IMR-90 (cell line): ENCODE measurements at regions not wholly inside any gene's neighbourhood (a gene's known extent, or its start where the extent isn't known, plus 50 kb on each side); places are given as distances from the start of the nearest gene placed in this dataset.

Experiments used
- ATAC-seq: fragments of 200-7000 bp; cut with Tn5 transposase; 2 replicates; pipeline ENCODE4 v1.9.1; 2020; ENCODE audit warnings: low read depth, mild to moderate bottlenecking, moderate library complexity
- BruUV-seq: library from RNA; stranded (reverse); fragments of 400-500 nt; replicated peaks from 2 replicates; lab custom pipeline; 2021; lab: Mats Ljungman, UMichigan
- CTCF ChIA-PET: fragments of 300-600 bp; formaldehyde crosslinking; extraction: SDS; loops from one replicate; lab custom pipeline; 2021; ENCODE audit warnings: antibody characterized with exemption; lab: Yijun Ruan, JAX
- POLR2A ChIA-PET: fragments of 300-600 bp; sonication (Branson Sonifier 250); formaldehyde crosslinking; loops from one replicate; lab custom pipeline; 2022; ENCODE audit warnings: antibody characterized with exemption; ENCODE audit not compliant: unreplicated experiment; lab: Charles Lee
- DNase-seq: peaks from one replicate; pipeline ENCODE4 v3.0.0; 2013
- H2AFZ ChIP-seq: replicated peaks from 2 replicates; pipeline ENCODE3; 2013; ENCODE audit warnings: low read length, mild to moderate bottlenecking; ENCODE audit not compliant: poor library complexity
- H2AK5ac ChIP-seq: 2 replicates; pipeline ENCODE4 v1.6.1; 2013; ENCODE audit warnings: low read depth, low read length, inconsistent platforms
- H2AK9ac ChIP-seq: replicated peaks from 2 replicates; pipeline ENCODE3; 2013; ENCODE audit warnings: mild to moderate bottlenecking, low read depth, low read length, moderate library complexity; ENCODE audit not compliant: poor library complexity
- H2BK120ac ChIP-seq: 2 replicates; pipeline ENCODE4 v1.6.1; 2013; ENCODE audit warnings: low read depth, low read length, inconsistent platforms
- H2BK15ac ChIP-seq: 3 replicates; pipeline ENCODE4 v1.6.1; 2013; ENCODE audit warnings: low read depth, low read length, inconsistent platforms
- H2BK20ac ChIP-seq: 2 replicates; pipeline ENCODE4 v1.6.1; 2013; ENCODE audit warnings: low read depth, mild to moderate bottlenecking, inconsistent platforms, low read length, moderate library complexity
- H2BK5ac ChIP-seq: 2 replicates; pipeline ENCODE4 v1.6.1; 2013; ENCODE audit warnings: mild to moderate bottlenecking, low read depth, low read length, inconsistent platforms; ENCODE audit not compliant: poor library complexity, severe bottlenecking
- H3K14ac ChIP-seq: replicated peaks from 2 replicates; pipeline ENCODE4 v1.6.1; 2013; ENCODE audit warnings: low read depth, low read length, inconsistent platforms
- H3K18ac ChIP-seq: 2 replicates; pipeline ENCODE4 v1.6.1; 2013; ENCODE audit warnings: low read depth, low read length, control low read depth
- H3K23ac ChIP-seq: 2 replicates; pipeline ENCODE4 v1.6.1; 2013; ENCODE audit warnings: low read depth, low read length, inconsistent platforms
- H3K27ac ChIP-seq: 2 replicates; pipeline ENCODE4 v1.5.1; 2013; ENCODE audit warnings: mild to moderate bottlenecking, control low read depth, low read length; ENCODE audit not compliant: insufficient read depth
- H3K27me3 ChIP-seq: 2 replicates; pipeline ENCODE4 v1.6.1; 2013; ENCODE audit warnings: low read length; ENCODE audit not compliant: control insufficient read depth, insufficient read depth
- H3K36me3 ChIP-seq: 2 replicates; pipeline ENCODE4 v1.6.1; 2013; ENCODE audit warnings: low read length, mixed read lengths; ENCODE audit not compliant: control insufficient read depth, insufficient read depth
- H3K4ac ChIP-seq: 2 replicates; pipeline ENCODE4 v1.6.1; 2013; ENCODE audit warnings: low read depth, low read length, inconsistent platforms
- H3K4me1 ChIP-seq: 2 replicates; pipeline ENCODE4 v1.6.1; 2013; ENCODE audit warnings: low read length, mixed read lengths; ENCODE audit not compliant: control insufficient read depth, insufficient read depth
- H3K4me2 ChIP-seq: 2 replicates; pipeline ENCODE4 v1.6.1; 2013; ENCODE audit warnings: low read depth, mild to moderate bottlenecking, control low read depth, low read length, moderate library complexity
- H3K4me3 ChIP-seq: 2 replicates; pipeline ENCODE4 v1.5.1; 2013; ENCODE audit warnings: low read depth, mild to moderate bottlenecking, control low read depth, low read length, moderate library complexity; ENCODE audit not compliant: insufficient read depth
- H3K56ac ChIP-seq: 2 replicates; pipeline ENCODE4 v1.6.1; 2013; ENCODE audit warnings: low read length, inconsistent platforms; ENCODE audit not compliant: insufficient read depth; ENCODE audit errors: extremely low read depth
- H3K79me1 ChIP-seq, 2 experiments: 2 replicates each; pipeline ENCODE4 v1.6.1; 2013; ENCODE audit warnings: low read length in 2 of 2, inconsistent platforms in 1 of 2, low read depth in 1 of 2
- H3K9ac ChIP-seq: 2 replicates; pipeline ENCODE4 v1.6.1; 2013; ENCODE audit warnings: low read depth, low read length, control low read depth
- H3K9me1 ChIP-seq: 2 replicates; pipeline ENCODE4 v1.6.1; 2013; ENCODE audit warnings: low read length, inconsistent platforms; ENCODE audit not compliant: insufficient read depth
- H3K9me3 ChIP-seq: 2 replicates; pipeline ENCODE4 v1.6.1; 2013; ENCODE audit warnings: low read length; ENCODE audit not compliant: control insufficient read depth, insufficient read depth
- H4K20me1 ChIP-seq: 2 replicates; pipeline ENCODE4 v1.6.1; 2013; ENCODE audit warnings: low read length, inconsistent platforms; ENCODE audit not compliant: insufficient read depth
- H4K5ac ChIP-seq: 2 replicates; pipeline ENCODE4 v1.6.1; 2013; ENCODE audit warnings: mild to moderate bottlenecking, low read depth, low read length, control low read depth
- H4K8ac ChIP-seq, 2 experiments: 2 replicates each; pipeline ENCODE4 v1.6.1; 2013; ENCODE audit warnings: low read depth in 2 of 2, low read length in 2 of 2, control low read depth in 1 of 2, inconsistent platforms in 1 of 2
- H4K91ac ChIP-seq: 2 replicates; pipeline ENCODE4 v1.6.1; 2013; ENCODE audit warnings: low read depth, low read length, inconsistent platforms; ENCODE audit not compliant: insufficient read depth
- BHLHE40 ChIP-seq: fragments of 150-350 bp; IDR thresholded peaks from 2 replicates; pipeline ENCODE4 v1.6.1; 2016; ENCODE audit warnings: mild to moderate bottlenecking, low read depth, low read length
- CEBPB ChIP-seq: IDR thresholded peaks from 2 replicates; pipeline ENCODE4 v1.6.1; 2012; ENCODE audit warnings: low read depth, low read length, improper control_type of control experiment
- CHD1 ChIP-seq: IDR thresholded peaks from 2 replicates; pipeline ENCODE4 v1.6.1; 2012; ENCODE audit warnings: low read depth, low read length, improper control_type of control experiment
- CTCF ChIP-seq: conservative IDR thresholded peaks from 2 replicates; pipeline ENCODE4 v1.5.1; 2012; ENCODE audit warnings: mild to moderate bottlenecking, low read depth, low read length, improper control_type of control experiment
- NFE2L2 ChIP-seq: fragments of 150-350 bp; IDR thresholded peaks from 2 replicates; pipeline ENCODE4 v1.6.1; 2016; ENCODE audit warnings: low read depth, mild to moderate bottlenecking, low read length
- POLR2A ChIP-seq: IDR thresholded peaks from 2 replicates; pipeline ENCODE4 v1.6.1; 2012; ENCODE audit warnings: mild to moderate bottlenecking, low read depth, low read length
- RAD21 ChIP-seq: IDR thresholded peaks from 2 replicates; pipeline ENCODE4 v1.6.1; 2012; ENCODE audit warnings: low read length, improper control_type of control experiment
- RCOR1 ChIP-seq: IDR thresholded peaks from 2 replicates; pipeline ENCODE4 v1.6.1; 2012; ENCODE audit warnings: mild to moderate bottlenecking, low read length, improper control_type of control experiment; ENCODE audit not compliant: insufficient replicate concordance
- SMC3 ChIP-seq: fragments of 150-350 bp; IDR thresholded peaks from 2 replicates; pipeline ENCODE4 v1.6.1; 2016; ENCODE audit warnings: low read depth, mild to moderate bottlenecking, antibody characterized with exemption, low read length, moderate library complexity
- USF2 ChIP-seq: fragments of 150-350 bp; IDR thresholded peaks from 2 replicates; pipeline ENCODE4 v1.6.1; 2017; ENCODE audit warnings: mild to moderate bottlenecking, antibody characterized with exemption, low read length, low read depth
- WGBS, 2 experiments: methylation state at CpG; one replicate each; pipeline versions ENCODE4 v1.1.5 to v1.1.7; 2013; ENCODE audit warnings: missing lambda C conversion rate in 2 of 2; ENCODE audit not compliant: insufficient read length in 1 of 2; ENCODE audit errors: extremely low coverage in 2 of 2; 5-methylcytosine and 5-hydroxymethylcytosine counted together
- dilution Hi-C: fragments of 300-500 bp; cut with HindIII; formaldehyde crosslinking; loops from one replicate; pipeline ENCODE4 v1.14.3; 2018; ENCODE audit warnings: low sequenced_read_pairs; ENCODE audit not compliant: unreplicated experiment
- in situ Hi-C: fragments of 300-500 bp; cut with MboI; formaldehyde crosslinking; loops from 3 replicates; pipeline ENCODE4 v1.14.3; 2019; ENCODE audit warnings: low sequenced_read_pairs, inconsistent platforms, mixed read lengths
- intact Hi-C: fragments of 100-400 bp; cut with micrococcal nuclease; formaldehyde crosslinking; loops from 2 replicates; pipeline ENCODE4 v1.10.0; 2022
- TF ChIP-seq, protein P1 (sequence below): fragments of 150-350 bp; IDR thresholded peaks from 2 replicates; pipeline ENCODE4 v1.6.1; 2016; ENCODE audit warnings: low read depth, mild to moderate bottlenecking, low read length, moderate library complexity, borderline replicate concordance

DNA sequence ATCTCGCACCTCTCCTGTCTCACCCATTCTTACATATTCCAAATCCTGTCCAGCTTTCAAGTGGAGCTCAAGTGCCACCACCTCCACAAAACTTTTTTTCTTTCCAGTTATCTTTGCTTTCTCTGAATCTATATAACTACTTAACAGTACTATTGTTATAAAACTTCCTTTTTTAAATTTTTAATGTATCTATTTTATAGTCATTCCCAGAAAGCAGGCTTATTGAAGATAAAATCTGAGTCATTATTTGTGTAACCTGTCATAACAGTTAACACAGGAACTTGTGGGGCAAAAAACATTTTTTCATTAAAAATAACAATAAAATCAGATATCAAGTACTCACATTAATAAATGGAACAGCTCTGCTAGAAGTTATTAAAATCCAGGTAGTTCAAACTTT lies 73.3 kb upstream of the ALCAM start:
- intact Hi-C loops (loop anchor here (5.0 kb wide), 1 partner anchor 34 kb away; no protein-coding TSS in a partner anchor), in situ Hi-C loops (no loop called here), dilution Hi-C loops (no loop called here)
- H3K23ac ChIP-seq = no peak overlapping the region
- H4K5ac ChIP-seq = no peak overlapping the region
- H3K36me3 ChIP-seq = no peaks in the 10 kb centered on the region
- no peak for DNase-seq
- H4K20me1 ChIP-seq = no peaks in the 10 kb centered on the region
- no peak overlapping the region for H3K9ac ChIP-seq
- no peak overlapping the region for H2BK5ac ChIP-seq
- no peaks in the 10 kb centered on the region for H3K79me1 ChIP-seq
- H4K91ac ChIP-seq = no peak overlapping the region
- H2AK5ac ChIP-seq = no peak overlapping the region
- no peaks in the 10 kb centered on the region for H3K27me3 ChIP-seq
- no peak overlapping the region for H3K18ac ChIP-seq
- BruUV-seq = no TSS peak
- H3K4me3 ChIP-seq = no peak overlapping the region
- WGBS, 2 experiments = no CpG with 5 or more reads among the region's 1 CpG
- no peak overlapping the region for H2AK9ac ChIP-seq
- no peaks in the 10 kb centered on the region for H3K9me3 ChIP-seq
- H2BK120ac ChIP-seq = no peak overlapping the region
- POLR2A ChIA-PET = no interaction called here
- H3K4me2 ChIP-seq = no peak overlapping the region
- ATAC-seq = no peak
- H3K4me1 ChIP-seq = no peaks in the 10 kb centered on the region
- H2AFZ ChIP-seq = no peak overlapping the region
- no peak overlapping the region for H4K8ac ChIP-seq
- CTCF ChIA-PET = no interaction called here
- no peak overlapping the region for H3K14ac ChIP-seq
- H2BK15ac ChIP-seq = no peak overlapping the region
- no peak overlapping the region for H3K4ac ChIP-seq
- H3K27ac ChIP-seq = no peak overlapping the region
- H3K56ac ChIP-seq = no peak overlapping the region
- no peak overlapping the region for H2BK20ac ChIP-seq
- TF ChIP-seq RAD21 = no peak
- TF ChIP-seq RCOR1 = no peak
- no peak for TF ChIP-seq USF2
- TF ChIP-seq CEBPB = no peak
- no peak for TF ChIP-seq NFE2L2
- no peak for TF ChIP-seq SMC3
- no peak for TF ChIP-seq BHLHE40
- TF ChIP-seq CHD1 = no peak
- TF ChIP-seq CTCF = no peak
- TF ChIP-seq, protein P1, sequence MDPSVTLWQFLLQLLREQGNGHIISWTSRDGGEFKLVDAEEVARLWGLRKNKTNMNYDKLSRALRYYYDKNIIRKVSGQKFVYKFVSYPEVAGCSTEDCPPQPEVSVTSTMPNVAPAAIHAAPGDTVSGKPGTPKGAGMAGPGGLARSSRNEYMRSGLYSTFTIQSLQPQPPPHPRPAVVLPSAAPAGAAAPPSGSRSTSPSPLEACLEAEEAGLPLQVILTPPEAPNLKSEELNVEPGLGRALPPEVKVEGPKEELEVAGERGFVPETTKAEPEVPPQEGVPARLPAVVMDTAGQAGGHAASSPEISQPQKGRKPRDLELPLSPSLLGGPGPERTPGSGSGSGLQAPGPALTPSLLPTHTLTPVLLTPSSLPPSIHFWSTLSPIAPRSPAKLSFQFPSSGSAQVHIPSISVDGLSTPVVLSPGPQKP = no peak
- TF ChIP-seq POLR2A = no peak
- no peaks in the 10 kb centered on the region for H3K9me1 ChIP-seq
